DMS53 treated with DMSO at 0.1 percent for 48 hours (cell line): ENCODE measurements at regions not wholly inside any gene's neighbourhood (a gene's known extent, or its start where the extent isn't known, plus 50 kb on each side); places are given as distances from the start of the nearest gene placed in this dataset.
"Not testable (repeated sequence)": the region's sequence is repeated elsewhere in the genome, so short reads cannot be mapped to it uniquely, and the experiment has no call there.

Experiments used
- DNase-seq: peaks from one replicate; lab custom pipeline; 2025; ENCODE audit not compliant: unreplicated experiment; lab: John Stamatoyannopoulos, UW

DNA sequence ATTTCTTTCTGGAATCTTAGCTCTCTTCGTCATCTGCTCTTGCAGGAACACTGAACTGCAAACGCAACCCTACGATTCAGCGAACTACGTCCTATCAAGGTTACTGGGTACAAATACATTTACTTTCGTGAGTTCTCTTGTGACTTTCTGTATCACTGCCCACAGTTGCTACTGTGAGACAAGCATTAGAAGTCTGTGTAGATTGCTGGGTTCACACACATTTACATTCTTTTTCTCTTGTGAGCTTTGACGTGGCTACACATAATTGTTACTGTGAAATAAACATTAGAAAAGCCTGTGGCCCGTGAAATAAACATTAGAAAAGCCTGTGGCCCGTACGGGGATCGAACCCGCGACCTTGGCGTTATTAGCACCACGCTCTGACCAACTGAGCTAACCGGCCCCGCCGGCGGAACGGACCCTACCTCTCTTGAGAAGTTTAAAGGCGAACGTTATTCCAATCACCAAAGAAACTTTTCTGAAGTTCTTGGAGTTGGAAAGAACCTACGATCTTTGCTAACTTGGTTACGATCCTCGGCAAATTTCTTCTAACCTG, 61.2 kb upstream of the ZNF322 start:
- not testable (repeated sequence) for DNase-seq

DNA sequence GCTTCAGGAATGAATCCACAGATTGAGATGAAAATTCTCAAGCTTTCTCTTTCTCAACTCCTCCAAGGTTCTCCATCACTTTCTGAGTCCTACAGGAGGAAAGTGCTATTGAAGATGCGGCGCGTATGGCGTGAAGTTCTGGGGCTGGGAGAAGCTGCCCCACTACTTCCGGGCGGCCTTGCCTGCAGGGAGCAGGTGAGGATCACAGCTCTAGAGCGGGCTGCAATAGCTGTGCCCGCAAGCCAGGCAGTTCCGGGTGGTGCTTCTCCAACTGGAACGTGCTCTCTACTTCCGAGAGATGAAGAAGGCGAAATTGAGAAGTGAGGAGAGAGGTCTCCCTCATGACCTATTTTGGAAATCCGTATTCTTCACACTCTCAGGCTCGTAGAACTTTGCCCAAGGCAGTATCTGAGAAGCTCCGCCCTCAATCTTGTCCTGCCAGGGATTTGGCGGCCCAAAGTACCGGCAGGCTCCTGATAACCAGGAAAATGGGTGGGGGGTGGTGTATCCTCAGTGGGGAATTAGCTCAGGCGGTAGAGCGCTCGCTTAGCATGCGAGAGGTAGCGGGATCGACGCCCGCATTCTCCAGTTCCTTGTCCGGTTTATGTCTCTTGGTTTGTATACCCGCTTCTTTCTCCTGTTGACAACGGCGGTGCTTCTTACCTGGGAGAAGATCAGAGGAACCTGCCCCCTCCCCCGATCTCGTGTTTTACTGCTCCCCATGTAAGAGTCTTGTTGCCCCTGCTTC, 70.6 kb upstream of the ZNF322 start:
- not testable (repeated sequence) for DNase-seq

DNA sequence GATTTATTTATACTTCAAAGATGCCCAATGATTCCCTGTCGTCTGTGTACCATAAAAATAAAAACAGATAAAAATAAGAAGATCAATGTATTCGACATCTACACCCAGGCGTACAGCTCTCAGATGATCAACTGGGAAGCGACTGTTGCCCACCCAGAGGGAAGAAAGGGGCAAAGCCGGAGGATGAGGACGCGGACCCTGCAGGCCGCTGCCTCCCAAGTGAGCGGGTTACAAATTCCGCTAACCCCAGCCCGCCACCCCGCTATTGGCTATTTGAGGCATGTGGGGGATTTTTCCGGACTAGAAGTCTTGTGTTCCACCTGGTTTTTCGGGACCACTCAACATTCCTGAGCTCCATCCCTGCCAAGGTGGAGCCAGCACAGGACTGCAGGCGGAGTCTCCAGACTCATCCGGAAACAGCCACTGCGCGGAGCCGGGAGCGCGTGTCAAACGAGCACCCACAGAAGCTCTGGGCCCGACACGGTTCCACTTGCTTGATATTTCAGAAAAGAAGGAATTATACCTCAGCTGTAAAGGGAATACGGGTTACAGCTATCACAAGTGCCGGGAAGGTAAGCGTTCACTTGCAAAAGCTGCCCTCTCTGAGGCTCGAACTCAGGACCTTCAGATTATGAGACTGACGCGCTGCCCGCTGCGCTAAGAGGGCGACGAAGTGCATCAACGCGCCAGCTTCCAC, 75.4 kb upstream of the ZNF322 start:
- DNase-seq, result not testable (repeated sequence)

DNA sequence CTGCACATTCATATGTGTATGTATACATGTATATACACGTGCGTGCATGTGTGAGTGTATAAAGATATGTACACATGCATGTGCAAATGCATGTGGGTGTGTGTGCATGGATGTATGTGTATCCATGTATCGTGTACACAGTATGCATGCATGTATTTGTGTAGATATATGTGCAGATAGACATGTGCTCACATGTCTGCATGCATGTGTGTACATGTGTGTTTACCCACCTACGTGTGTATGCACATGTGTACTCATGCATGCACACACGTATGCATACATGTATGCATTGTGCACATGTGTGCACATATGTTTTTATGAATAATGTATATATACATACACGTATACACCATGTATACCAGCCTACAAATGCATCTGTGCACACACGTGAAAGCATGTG, 80.3 kb upstream of the ZNF322 start:
- DNase-seq, result no peak

DNA sequence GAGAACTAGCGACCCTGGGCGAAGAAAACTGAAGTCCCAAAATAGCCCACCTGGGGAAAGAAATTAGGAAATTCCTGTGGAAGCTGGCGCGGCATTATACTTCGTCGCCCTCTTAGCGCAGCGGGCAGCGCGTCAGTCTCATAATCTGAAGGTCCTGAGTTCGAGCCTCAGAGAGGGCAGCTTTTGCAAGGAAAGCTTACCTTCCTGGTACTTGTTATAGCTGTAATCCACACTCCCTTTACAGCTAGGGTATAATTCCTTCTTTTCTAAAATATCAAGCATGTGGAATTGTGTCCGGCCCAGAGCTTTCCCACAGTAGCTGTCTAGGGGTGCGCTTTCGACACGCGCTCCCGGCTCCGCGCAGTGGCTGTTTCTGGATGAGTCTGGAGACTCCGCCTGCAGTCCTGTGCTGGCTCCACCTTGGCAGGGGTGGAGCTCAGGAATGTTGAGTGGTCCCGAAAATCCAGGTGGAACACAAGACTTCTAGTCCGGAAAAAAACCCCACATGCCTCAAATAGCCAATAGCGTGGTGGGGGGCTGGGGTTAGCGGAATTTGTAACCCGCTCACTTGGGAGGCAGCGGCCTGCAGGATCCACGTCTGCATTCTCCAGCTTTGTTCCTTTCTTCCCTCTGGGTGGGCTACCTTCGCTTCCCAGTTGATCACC, 83.7 kb upstream of the ZNF322 start:
- no peak for DNase-seq

DNA sequence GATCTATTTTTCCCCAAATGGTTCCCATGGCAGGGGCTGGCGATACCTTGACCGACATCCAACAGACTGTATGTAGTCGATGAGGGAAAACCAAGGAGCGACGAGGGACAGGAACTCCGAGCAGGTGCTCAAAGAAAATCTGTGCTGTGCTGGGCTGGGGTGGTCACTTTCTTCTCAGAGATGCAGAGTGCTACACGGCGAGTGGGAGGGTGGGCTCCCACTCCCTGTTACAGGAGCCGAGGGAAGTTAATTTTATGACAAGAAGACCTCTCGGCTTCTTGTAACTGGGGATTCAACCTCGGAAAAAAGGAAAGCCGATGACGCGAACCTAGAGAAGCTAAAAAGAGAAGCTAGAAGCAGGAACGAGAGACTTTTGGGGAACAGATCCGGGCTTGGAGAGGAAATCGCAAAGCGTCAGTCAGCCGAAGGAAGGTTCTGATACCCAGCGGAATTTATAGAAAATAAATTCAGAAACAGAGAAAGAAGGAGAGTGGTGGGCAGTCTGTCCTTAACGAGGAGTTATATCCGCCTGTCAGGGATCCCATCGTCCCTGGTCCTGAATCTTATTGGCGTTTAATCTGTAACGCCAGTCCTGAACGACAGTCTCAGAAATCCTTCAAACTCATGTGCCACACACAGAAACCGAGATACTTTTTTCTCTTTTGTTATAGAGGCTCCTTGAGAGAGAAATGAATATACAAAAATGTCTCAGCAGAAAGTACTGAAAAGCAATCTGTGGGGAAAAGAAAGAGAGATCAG, 84.6 kb upstream of the ZNF322 start:
- no peak for DNase-seq

DNA sequence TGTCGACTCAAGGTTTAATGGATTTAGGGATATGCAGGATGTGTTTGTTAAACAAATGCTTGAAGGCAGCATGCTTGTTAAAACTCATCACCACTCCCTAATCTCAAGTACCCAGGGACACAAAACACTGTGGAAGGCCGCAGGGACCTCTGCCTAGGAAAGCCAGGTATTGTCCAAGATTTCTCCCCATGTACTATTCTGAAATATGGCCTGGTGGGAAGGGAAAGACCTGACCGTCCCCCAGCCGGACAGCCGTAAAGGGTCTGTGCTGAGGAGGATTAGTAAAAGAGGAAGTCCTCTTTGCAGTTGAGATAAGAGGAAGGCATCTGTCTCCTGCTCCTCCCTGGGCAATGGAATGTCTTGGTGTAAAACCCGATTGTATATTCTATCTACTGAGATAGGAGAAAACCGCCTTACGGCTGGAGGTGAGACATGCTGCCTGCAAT, 85.3 kb upstream of the ZNF322 start:
- not testable (repeated sequence) for DNase-seq

DNA sequence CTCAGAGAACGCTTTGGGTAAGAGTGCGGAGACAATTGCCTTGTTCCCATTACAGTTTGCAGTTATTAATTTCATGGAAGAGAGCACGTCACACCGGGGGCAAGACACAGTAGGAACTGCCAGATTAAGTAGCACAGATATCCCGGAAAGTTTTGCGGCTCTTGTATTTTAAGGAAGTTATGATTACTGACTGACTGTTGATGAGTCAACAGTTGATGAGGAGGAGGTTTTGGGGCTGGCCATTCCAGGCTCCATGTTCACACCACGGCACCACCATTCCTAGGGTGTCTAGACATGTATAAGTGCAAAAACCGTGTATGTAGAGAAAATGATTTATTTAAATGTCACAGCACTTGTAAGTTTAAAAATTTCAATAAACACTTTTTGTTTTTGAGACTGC, 86.4 kb upstream of the ZNF322 start:
- DNase-seq, result not testable (repeated sequence)

DNA sequence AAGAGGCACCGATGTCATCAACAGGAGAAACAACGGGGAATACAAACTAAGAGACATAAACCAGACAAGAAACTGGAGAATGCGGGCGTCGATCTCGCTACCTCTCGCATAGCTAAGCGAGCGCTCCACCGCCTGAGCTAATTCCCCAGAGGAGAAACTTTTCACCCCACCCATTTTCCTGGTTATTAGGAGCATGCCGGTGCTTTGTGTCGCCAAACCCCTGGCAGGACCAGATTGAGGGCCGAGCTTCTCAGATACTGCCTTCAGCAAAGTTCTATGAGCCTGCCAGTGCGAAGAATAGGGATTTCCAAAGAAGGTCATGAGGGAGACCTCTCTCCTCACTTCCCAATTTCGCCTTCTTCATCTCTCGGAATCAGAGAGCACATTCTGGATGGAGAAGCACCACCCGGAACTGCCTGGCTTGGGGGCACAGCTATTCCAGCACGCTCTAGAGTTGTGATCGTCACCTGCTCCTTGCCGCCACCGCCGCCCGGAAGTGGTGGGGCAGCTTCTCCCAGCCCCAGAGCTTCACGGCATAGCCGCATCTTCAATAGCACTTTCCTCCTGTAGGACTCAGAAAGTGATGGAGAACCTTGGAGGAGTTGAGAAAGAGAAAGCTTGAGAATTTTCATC, 89.7 kb upstream of the ZNF322 start:
- not testable (repeated sequence) for DNase-seq

DNA sequence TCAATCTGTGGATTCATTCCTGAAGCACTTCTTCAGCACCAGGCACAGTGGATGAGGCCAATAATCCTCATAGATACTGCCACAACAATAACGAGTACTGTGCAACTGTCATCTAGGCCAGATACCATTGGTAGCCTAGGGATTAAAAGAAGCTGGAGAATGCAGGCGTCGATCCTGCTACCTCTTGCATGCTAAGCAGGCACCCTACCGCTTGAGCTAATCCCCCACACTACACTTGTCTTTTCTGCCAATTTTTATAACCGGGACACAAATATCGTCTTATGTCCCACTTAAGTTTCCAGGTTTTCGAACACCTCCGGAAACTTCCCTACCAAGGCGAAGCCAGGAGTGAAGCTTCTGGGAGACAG, 90.2 kb upstream of the ZNF322 start:
- not testable (repeated sequence) for DNase-seq

DNA sequence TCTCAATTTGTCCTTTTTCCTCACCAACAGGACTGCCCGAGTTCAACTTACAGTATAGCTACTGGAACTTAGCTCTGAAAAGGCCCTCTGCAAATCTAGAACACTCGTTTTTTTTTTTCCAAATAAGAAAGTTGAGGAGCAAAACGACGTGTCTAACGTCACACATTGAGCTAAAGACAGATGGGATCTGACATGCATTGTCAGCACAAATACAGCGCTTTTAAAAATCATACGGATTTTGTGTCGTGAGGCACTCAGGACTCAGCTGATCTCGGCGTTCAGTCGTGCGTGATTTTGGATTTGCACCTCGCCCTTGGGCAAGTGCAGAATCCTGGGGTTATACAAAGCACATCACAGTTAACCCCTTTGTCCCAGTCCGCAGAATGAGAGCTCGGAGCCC, 94.7 kb upstream of the ZNF322 start:
- no peak for DNase-seq

DNA sequence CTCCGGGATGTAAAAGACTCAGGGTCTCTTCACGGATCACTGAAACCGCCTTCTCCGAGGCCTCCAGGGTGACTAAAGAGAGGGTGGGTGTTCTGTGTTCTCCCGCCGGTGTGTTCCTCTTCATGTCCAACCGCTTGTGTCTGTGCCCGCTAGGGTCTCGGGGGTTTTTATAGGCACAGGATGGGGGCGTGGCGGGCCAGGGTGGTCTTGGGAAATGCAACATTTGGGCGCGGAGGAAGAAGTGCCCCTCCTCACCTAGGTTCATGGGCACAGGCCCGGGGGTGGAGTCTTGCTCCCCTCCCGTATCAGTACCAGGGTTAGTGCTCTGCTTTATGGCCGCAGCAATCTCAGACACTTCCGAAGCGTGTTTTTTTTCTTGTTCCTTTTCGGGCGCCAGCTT, 95.3 kb upstream of the ZNF322 start:
- not testable (repeated sequence) for DNase-seq

DNA sequence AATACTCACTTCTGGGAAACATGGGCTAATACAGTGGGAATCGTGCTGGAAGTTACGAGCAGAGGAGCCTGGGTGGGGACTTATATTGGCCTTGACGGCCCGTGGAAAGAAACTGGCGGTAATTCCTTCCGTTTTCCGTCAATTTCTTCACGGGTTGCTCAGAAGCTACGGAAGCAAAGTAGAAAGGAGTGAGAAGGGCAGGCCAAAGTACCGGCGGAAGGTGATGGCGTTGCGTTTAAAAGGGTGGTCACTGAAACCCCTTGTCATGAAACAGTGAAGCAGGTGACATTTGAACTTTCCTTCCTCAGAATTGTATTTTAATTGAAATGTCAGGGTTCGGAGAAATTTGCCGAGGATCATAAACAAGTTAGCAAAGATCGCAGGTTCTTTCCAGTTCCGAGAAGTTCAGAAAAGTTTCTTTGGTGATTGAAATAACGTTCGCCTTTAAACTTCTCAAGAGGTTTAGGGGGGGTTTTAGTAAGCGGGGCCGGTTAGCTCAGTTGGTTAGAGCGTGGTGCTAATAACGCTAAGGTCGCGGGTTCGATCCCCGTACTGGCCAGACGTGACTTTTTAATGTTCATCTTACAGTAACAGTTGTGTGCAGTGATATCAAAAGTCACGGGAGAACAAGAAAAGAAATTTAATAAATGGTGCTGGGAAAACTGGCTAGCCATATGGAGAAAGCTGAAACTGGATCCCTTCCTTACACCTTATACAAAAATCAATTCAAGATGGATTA, 96.7 kb upstream of the ZNF322 start:
- DNase-seq, result not testable (repeated sequence)

DNA sequence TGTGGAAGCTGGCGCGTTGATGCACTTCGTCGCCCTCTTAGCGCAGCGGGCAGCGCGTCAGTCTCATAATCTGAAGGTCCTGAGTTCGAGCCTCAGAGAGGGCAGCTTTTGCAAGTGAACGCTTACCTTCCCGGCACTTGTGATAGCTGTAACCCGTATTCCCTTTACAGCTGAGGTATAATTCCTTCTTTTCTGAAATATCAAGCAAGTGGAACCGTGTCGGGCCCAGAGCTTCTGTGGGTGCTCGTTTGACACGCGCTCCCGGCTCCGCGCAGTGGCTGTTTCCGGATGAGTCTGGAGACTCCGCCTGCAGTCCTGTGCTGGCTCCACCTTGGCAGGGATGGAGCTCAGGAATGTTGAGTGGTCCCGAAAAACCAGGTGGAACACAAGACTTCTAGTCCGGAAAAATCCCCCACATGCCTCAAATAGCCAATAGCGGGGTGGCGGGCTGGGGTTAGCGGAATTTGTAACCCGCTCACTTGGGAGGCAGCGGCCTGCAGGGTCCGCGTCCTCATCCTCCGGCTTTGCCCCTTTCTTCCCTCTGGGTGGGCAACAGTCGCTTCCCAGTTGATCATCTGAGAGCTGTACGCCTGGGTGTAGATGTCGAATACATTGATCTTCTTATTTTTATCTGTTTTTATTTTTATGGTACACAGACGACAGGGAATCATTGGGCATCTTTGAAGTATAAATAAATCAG, 106.8 kb upstream of the ZNF322 start:
- DNase-seq, result not testable (repeated sequence)

DNA sequence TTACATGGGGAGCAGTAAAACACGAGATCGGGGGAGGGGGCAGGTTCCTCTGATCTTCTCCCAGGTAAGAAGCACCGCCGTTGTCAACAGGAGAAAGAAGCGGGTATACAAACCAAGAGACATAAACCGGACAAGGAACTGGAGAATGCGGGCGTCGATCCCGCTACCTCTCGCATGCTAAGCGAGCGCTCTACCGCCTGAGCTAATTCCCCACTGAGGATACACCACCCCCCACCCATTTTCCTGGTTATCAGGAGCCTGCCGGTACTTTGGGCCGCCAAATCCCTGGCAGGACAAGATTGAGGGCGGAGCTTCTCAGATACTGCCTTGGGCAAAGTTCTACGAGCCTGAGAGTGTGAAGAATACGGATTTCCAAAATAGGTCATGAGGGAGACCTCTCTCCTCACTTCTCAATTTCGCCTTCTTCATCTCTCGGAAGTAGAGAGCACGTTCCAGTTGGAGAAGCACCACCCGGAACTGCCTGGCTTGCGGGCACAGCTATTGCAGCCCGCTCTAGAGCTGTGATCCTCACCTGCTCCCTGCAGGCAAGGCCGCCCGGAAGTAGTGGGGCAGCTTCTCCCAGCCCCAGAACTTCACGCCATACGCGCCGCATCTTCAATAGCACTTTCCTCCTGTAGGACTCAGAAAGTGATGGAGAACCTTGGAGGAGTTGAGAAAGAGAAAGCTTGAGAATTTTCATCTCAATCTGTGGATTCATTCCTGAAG, 111.6 kb upstream of the ZNF322 start:
- DNase-seq, result not testable (repeated sequence)

DNA sequence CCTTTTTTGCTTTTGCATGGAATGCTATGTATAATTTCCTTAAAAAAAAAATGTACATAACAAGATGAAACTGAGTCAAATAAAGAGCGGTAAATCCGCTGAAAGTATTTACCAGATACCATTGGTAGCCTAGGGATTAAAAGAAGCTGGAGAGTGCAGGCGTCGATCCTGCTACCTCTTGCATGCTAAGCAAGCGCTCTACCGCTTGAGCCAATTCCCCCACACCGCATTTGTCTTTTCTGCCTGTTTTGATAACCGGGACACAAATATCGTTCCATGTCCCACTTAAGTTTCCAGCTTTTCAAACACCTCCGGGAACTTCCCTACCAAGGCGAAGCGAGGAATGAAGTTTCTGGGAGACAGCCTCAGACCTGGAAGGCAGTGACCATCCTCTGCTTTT, 113.9 kb upstream of the ZNF322 start:
- not testable (repeated sequence) for DNase-seq

DNA sequence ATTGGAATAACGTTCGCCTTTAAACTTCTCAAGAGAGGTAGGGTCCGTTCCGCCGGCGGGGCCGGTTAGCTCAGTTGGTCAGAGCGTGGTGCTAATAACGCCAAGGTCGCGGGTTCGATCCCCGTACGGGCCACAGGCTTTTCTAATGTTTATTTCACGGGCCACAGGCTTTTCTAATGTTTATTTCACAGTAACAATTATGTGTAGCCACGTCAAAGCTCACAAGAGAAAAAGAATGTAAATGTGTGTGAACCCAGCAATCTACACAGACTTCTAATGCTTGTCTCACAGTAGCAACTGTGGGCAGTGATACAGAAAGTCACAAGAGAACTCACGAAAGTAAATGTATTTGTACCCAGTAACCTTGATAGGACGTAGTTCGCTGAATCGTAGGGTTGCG, 121.0 kb upstream of the ZNF322 start:
- not testable (repeated sequence) for DNase-seq

DNA sequence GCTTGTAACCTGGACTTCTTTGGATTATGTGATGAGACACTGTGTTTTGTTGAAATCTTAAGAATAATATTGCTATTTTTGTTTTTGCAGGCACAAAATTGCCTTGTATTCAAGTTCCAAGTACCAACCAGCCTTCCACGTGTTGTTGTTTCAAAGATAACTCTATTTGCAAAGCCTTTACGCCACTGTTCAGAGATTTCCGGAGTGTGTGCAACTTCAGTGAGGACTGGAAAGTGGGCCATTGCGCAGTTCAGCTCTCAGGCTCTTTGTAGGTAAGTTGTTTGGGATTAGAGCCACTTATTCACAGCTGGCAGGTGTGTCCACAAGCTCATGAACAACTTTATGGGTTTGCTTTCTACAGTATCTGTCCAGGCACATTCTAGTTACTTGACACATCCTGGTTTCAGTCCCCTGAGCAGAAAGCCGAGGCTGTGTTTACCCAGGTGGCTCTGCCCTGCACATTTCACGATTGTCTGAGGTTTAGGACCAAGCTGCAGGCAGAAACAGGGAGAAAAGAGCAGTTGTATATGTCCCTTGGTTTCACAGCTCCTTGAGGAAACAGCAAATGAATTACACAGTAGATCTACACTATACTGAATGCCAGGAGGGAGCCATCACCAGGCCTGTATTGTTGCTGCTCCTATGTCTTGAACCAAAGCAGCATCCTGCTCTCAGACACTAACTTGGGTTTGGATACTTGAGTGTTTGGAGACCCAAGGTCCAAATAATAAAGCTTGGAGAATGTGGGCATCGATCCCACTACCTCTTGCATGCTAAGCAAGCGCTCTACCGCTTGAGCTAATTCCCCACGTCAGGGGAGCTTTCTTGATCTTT, 136.1 kb upstream of the ZNF322 start:
- not testable (repeated sequence) for DNase-seq
